Activated CD4-positive, alpha-beta memory T cell treated with anti-CD3 and anti-CD28 coated beads, Interleukin-2, amount 10 ng/mL, durations not matched to agents 7 days and 5 days (primary cell): ENCODE measurements at regions not wholly inside any gene's neighbourhood (a gene's known extent, or its start where the extent isn't known, plus 50 kb on each side); places are given as distances from the start of the nearest gene placed in this dataset.

Source experiments
- CTCF ChIA-PET: fragments of 350-600 bp; sonication (Branson Sonifier 250); formaldehyde crosslinking; loops from one replicate; lab custom pipeline; 2021; ENCODE audit warnings: antibody characterized with exemption, inconsistent platforms; lab: Charles Lee
- POLR2A ChIA-PET: fragments of 350-600 bp; sonication (Branson Sonifier 250); formaldehyde crosslinking; loops from one replicate; lab custom pipeline; 2021; ENCODE audit warnings: antibody characterized with exemption; lab: Charles Lee
- DNase-seq: peaks from one replicate; pipeline ENCODE4 v3.0.0-alpha.2; 2020
- H3K27ac Mint-ChIP-seq: one replicate; pipeline ENCODE4 v1.8.0; 2021; ENCODE audit warnings: mild to moderate bottlenecking, mixed read lengths
- H3K27me3 Mint-ChIP-seq: one replicate; pipeline ENCODE4 v1.8.0; 2021; ENCODE audit warnings: mixed read lengths
- H3K36me3 Mint-ChIP-seq: one replicate; pipeline ENCODE4 v1.8.0; 2021; ENCODE audit warnings: low read depth, mixed read lengths
- H3K4me1 Mint-ChIP-seq: one replicate; pipeline ENCODE4 v1.8.0; 2021; ENCODE audit warnings: mixed read lengths
- H3K4me3 Mint-ChIP-seq: one replicate; pipeline ENCODE4 v1.8.0; 2021; ENCODE audit warnings: mild to moderate bottlenecking, mixed read lengths
- H3K9me3 Mint-ChIP-seq: one replicate; pipeline ENCODE4 v1.8.0; 2021; ENCODE audit warnings: mixed read lengths

DNA sequence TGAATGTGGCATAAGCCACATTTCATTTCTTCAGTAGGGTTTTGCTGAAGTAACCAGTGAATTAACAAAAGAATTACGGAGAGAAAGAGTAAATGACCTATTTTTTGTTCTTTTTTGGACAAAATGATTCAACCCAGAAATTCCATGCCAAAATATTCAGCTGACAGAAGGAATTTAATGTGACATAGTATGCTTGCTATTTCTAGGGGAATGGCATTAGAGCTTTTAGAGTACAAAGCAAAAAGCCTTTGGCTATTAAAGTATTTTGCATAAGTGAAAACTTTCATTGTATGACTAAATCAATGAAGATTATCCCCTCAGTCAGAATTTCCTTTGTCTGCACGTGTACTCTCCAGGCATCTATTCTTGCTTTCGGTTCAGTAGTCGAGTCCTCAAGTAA is 465.3 kb downstream of the COG6 start:
- Mint-ChIP-seq H3K27ac (no peak overlapping the region), H3K36me3 (peaks cover 9% of the 10 kb centered on the region)
- CTCF ChIA-PET: no interaction called here

DNA sequence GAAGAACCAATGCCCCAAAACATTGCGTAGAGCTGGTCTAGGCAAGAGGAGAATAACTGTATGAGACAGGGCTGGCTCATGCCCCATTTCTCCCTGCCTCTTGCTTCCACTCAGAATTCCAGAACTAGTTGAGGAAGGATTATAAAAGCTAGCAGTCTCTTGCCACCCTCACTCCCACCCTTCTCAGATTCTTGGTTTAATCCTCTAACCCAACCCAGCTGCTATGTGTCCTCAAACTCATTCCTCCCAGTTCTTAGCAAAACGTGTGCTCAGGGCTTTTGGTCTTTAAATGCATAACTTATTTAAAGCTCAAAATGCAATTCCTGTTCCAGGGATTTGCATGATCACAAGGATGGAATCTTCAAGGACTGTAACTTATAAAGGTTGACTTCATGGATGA is 466.3 kb downstream of the COG6 start:
- DNase-seq: no peak
- peaks cover 14% of the 10 kb centered on the region for H3K4me1 Mint-ChIP-seq
- H3K9me3 Mint-ChIP-seq: peaks cover 12% of the 10 kb centered on the region
- H3K27me3 Mint-ChIP-seq: no peaks in the 10 kb centered on the region
- ChIA-PET POLR2A (no interaction called here), CTCF (no interaction called here)
- H3K27ac Mint-ChIP-seq: no peak overlapping the region
- H3K36me3 Mint-ChIP-seq: peaks cover 9% of the 10 kb centered on the region
- no peak overlapping the region for H3K4me3 Mint-ChIP-seq

More for the DNA sequence above, 465.3 kb downstream of the COG6 start:
- Mint-ChIP-seq H3K4me1 (peaks cover 17% of the 10 kb centered on the region), H3K27me3 (no peaks in the 10 kb centered on the region), H3K9me3 (peaks cover 12% of the 10 kb centered on the region), H3K4me3 (no peak overlapping the region)
- POLR2A ChIA-PET: no interaction called here
- DNase-seq: no peak

DNA sequence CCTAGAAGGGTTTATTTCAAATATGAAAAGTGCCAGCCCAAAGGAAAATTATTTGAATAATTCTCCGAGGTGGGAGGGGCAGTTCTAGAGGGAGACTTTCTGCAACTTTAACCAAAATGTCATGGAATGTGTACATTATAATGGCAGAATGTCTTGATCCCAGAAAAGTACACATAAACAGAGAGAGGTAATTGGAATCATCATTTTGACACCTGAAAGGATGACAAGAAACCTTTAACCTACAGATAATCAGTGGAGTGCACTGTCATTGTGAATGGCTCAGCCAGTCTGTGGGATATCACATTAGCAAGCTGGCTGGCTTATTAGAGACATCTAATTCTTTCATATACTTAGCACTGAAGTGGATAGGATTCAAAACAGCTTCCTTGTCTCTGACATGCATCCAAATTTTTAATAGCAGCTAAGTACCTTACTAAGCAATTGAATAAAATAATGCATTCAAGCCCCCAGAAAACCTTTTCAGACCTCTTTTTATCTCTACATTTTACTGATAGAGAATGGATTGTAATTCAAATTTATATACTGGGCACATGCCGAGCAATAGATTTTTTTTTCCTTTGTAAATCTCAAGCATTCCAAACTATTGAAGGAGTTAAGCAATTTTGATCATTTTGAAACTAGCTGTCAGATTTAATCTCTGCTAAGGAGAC is 468.6 kb downstream of the COG6 start:
- Mint-ChIP-seq H3K4me1 (peaks cover 22% of the 10 kb centered on the region), H3K4me3 (no peak overlapping the region), H3K36me3 (peaks cover 9% of the 10 kb centered on the region), H3K27ac (no peak overlapping the region), H3K27me3 (no peaks in the 10 kb centered on the region), H3K9me3 (peaks cover 15% of the 10 kb centered on the region)
- ChIA-PET POLR2A (interaction anchor here (0.8 kb wide), 1 partner anchor 28 kb away, joined by 3 read pairs; no protein-coding TSS in a partner anchor), CTCF (no interaction called here)
- DNase-seq: no peak

DNA sequence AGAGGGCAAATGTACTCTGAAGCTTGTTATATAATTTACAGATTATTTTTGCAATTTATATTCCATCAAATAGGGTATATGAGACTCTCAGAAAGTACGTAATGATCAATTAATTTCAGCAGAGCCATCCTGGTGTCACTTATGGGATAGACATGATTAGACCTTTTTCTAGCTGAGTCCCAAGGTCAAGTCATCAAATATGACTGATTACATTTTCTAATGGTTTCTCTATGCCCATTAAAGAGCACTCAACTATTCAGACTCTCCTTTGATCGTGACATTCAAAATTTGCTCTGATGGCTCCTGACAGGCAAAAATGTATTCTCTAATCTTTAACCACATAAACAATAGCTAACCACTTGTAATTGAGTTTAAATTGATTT is 469.2 kb downstream of the COG6 start:
- DNase-seq: no peak
- no peak overlapping the region for H3K4me3 Mint-ChIP-seq
- no peaks in the 10 kb centered on the region for H3K27me3 Mint-ChIP-seq
- peaks cover 9% of the 10 kb centered on the region for H3K36me3 Mint-ChIP-seq
- H3K4me1 Mint-ChIP-seq: peaks cover 22% of the 10 kb centered on the region
- peaks cover 9% of the 10 kb centered on the region for H3K9me3 Mint-ChIP-seq
- POLR2A ChIA-PET: interaction anchor here (0.8 kb wide), 1 partner anchor 29 kb away, joined by 3 read pairs; no protein-coding TSS in a partner anchor
- CTCF ChIA-PET: no interaction called here
- H3K27ac Mint-ChIP-seq: no peak overlapping the region

DNA sequence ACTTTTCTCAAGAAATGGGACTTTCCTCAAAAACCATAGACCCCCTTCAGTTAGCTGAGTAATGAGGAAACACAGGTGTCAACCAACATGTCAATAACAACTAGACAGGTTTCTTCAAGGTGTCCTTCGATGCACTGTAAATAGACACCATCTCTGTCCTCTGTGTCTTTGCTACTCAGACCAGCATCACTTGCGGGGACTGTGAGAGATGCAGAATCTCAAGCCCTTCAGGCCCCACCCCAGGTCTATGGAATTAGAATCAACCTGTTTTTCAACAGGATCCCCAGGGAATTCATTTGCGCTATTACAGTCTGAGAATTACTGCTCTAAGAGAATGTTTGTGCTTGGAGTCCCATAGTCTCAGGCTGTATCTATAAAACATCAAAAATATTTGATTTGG is 469.9 kb downstream of the COG6 start:
- CTCF ChIA-PET: interaction anchor here (0.7 kb wide), 1 partner anchor 1842 kb away, joined by 3 read pairs; no protein-coding TSS in a partner anchor
- H3K27me3 Mint-ChIP-seq: no peaks in the 10 kb centered on the region
- no peak for DNase-seq
- POLR2A ChIA-PET: no interaction called here
- peaks cover 15% of the 10 kb centered on the region for H3K36me3 Mint-ChIP-seq
- no peak overlapping the region for H3K4me3 Mint-ChIP-seq
- peaks cover 23% of the 10 kb centered on the region for H3K4me1 Mint-ChIP-seq
- H3K9me3 Mint-ChIP-seq: peaks cover 5% of the 10 kb centered on the region
- H3K27ac Mint-ChIP-seq: no peak overlapping the region

DNA sequence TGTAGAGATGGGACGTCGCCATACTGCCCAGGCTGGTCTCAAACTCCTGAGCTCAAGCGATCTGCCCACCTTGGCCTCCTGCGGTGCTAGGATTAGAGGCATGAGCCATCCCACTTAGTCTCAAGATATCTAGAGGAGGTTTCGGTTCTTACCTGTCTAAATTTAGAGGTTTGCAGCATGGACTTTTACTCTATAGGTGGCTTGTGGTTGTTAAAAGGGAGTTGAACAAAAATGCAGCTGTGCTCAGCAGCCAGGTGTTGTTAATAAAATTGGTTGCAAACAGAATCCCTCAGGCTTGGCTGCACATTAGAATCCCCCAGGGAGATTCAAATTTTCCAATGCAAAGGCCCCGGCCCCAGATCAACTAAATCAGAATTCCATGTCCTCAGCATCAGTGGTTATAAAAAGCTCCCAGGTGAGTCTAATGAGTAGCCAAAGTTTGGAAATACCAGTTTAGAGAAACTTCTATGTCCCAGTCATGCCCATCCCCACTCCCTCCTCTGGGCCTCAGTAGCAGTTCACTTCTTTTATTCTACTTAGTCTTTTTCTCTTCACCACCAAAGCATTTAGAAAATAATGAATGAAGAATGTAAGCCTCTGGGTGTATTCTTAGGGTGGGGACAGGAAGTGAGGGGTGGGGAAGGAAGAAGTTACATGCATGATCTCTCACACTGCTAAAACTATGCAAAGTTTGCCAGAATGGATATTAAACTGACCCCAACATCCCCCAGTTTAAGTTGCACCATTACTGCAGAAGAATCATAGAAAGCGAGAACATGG is 471.0 kb downstream of the COG6 start:
- ChIA-PET POLR2A (no interaction called here), CTCF (no interaction called here)
- Mint-ChIP-seq H3K4me3 (no peak overlapping the region), H3K9me3 (peaks cover 10% of the 10 kb centered on the region), H3K27ac (no peak overlapping the region), H3K36me3 (peaks cover 20% of the 10 kb centered on the region), H3K27me3 (no peaks in the 10 kb centered on the region), H3K4me1 (peaks cover 26% of the 10 kb centered on the region)
- DNase-seq: no peak

DNA sequence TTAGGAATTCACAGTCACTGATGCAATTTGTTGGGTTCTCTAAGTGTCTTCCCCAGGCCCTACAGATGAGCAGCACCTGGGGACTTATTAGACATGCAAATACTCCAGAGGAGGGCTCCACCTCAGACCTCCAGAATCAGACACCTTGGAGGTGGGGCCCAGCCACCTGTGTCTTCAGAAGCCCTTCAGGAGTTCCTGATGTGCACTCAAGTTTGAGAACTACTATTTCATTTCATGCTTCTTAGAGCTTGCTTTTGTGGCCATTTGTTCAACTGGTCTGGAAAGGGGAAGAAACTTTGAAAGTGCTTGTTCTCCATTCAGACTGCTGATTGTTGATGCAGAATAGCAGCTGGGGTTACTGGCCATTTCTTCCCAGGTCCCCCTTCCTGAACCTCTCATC is 472.0 kb downstream of the COG6 start:
- ChIA-PET CTCF (interaction anchor here (0.9 kb wide), 1 partner anchor 79 kb away, joined by 3 read pairs; no protein-coding TSS in a partner anchor), POLR2A (no interaction called here)
- Mint-ChIP-seq H3K9me3 (peaks cover 12% of the 10 kb centered on the region), H3K36me3 (peaks cover 22% of the 10 kb centered on the region), H3K4me1 (peaks cover 32% of the 10 kb centered on the region), H3K27me3 (no peaks in the 10 kb centered on the region), H3K27ac (no peak overlapping the region), H3K4me3 (no peak overlapping the region)
- no peak for DNase-seq

DNA sequence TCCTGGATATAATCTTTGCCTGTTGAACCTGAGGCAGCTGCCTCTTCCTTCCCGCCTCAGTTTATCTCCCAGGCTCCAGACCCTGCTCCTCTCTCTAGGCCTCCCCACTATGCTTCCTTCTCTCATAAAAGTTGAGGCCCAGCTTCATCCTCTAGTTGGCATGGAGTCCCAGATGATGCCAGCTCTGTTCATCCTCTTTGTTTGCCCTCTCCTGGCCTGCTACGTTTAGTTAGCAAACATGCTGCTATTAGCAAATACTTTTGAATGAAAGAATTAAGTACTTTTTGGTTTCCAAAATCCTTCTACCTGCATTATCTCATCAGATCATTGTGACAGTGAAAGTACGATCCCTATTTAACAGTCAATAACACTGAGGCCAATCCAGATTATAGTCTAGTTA is 472.5 kb downstream of the COG6 start:
- Mint-ChIP-seq H3K27ac (no peak overlapping the region), H3K27me3 (no peaks in the 10 kb centered on the region), H3K4me1 (peaks cover 37% of the 10 kb centered on the region), H3K4me3 (no peak overlapping the region), H3K9me3 (peaks cover 9% of the 10 kb centered on the region), H3K36me3 (peaks cover 22% of the 10 kb centered on the region)
- ChIA-PET CTCF (interaction anchor here (0.9 kb wide), 1 partner anchor 79 kb away, joined by 3 read pairs; no protein-coding TSS in a partner anchor), POLR2A (no interaction called here)
- DNase-seq: no peak

DNA sequence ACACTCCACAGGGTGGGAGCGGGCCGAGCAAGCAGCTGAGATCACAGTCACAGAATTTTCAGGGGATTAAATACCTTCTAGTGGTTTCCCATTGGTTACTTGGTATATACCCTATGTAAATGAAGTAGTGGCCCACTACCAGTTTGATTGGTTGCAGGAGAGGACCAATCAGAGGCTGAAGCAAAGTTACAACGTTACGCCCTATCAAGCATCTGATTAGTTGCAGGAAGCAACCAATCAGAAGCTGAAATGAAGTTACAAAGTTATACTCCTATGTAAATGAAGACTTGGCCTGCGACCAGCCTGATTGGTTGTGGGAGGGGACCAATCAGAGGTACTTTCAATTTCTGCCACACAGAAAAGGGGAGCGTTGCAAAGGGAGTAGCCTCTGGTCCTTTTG is 474.0 kb downstream of the COG6 start:
- no peak overlapping the region for H3K4me3 Mint-ChIP-seq
- H3K9me3 Mint-ChIP-seq: peaks cover 9% of the 10 kb centered on the region
- POLR2A ChIA-PET: interaction anchor here (1.2 kb wide), 1 partner anchor 61 kb away, joined by 3 read pairs; no protein-coding TSS in a partner anchor
- H3K27me3 Mint-ChIP-seq: no peaks in the 10 kb centered on the region
- H3K27ac Mint-ChIP-seq: no peak overlapping the region
- no peak for DNase-seq
- H3K36me3 Mint-ChIP-seq: peaks cover 22% of the 10 kb centered on the region
- CTCF ChIA-PET: no interaction called here
- H3K4me1 Mint-ChIP-seq: peaks cover 37% of the 10 kb centered on the region

DNA sequence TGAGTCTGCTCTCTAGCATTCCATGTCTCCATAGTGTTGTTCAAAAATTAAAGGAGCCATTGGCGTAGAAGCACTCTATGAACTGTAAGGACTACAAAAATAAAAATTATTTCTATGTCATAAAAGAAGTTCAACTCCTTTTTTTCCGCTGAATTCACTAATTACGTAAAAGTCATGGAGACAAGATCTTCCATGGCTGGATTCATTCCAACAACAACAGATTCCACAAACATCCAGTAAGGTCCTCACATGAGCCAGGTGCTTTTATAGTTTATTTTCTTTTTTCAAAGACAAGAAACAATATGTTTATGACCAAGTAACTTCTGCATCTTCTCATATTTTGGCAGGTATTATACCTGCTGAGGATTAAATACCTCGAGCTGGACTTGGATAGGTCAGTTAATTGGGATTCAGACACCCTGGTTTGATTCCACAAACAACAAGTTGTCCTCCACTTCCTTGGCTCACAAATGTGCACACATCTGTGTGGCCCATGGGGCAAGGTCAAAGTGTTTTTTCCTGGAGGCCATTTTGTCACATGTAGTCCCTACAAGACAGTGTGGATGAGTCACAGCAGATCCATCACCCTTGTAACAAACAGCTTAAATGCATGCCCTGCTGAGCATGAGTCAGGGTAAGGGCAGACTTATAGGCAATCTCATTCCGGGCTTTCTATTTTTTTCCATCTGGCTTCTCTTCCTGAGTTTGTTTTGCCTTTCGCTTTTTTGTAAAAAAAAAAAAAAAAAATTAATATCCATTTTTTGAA is 475.6 kb downstream of the COG6 start:
- Mint-ChIP-seq H3K9me3 (peaks cover 9% of the 10 kb centered on the region), H3K27ac (peak overlapping the region; percentile 13), H3K4me1 (peaks cover 35% of the 10 kb centered on the region), H3K4me3 (no peak overlapping the region), H3K27me3 (no peaks in the 10 kb centered on the region), H3K36me3 (peaks cover 22% of the 10 kb centered on the region)
- no peak for DNase-seq
- CTCF ChIA-PET: interaction anchor here (0.7 kb wide), 1 partner anchor 250 kb away, joined by 3 read pairs; no protein-coding TSS in a partner anchor
- POLR2A ChIA-PET: no interaction called here

DNA sequence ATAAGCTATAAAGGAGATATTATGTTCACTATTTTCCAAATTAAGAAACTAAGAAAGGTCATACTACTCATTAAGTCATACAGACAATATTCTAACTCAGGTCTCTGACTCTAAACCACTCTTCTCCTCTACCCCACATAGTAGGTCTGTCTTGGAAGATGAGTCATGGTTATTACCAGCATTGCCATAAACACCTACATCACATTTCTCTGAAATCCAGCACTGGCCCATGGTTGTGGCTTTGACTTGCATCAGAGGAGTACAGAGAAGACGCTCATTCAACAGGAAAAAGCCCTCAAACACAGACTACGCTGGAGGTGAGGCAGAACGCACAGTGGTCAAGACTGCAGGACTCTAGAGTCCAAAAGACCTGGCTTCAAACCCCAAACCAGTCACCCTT is 476.8 kb downstream of the COG6 start:
- Mint-ChIP-seq H3K27me3 (no peaks in the 10 kb centered on the region), H3K4me1 (peaks cover 27% of the 10 kb centered on the region), H3K9me3 (peaks cover 9% of the 10 kb centered on the region), H3K4me3 (no peak overlapping the region), H3K36me3 (peaks cover 22% of the 10 kb centered on the region), H3K27ac (peak overlapping the region; percentile 21)
- CTCF ChIA-PET: no interaction called here
- DNase-seq: peak; percentile 57
- POLR2A ChIA-PET: no interaction called here

DNA sequence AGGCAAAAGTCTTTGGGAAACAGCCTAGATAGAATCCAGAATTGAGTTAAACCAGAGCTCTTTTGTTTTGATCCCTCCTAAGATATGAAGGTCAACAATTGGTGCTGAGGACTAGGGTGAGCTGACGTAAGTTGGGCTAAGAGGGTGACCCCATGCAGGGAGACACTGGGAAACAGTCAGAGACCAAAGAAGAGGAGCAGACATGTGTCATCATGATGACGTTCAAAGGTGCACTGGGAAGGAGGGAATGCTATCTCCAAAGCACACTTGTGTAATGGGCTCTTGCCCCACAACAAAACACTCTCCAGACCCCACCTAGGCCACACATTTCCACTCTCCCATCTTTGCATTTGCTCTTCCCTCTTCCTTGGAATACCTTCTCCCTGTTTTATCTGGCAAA is 481.4 kb downstream of the COG6 start:
- Mint-ChIP-seq H3K27ac (no peak overlapping the region), H3K4me3 (no peak overlapping the region), H3K4me1 (peaks cover 12% of the 10 kb centered on the region), H3K9me3 (peaks cover under 1% of the 10 kb centered on the region), H3K36me3 (peaks cover under 1% of the 10 kb centered on the region), H3K27me3 (no peaks in the 10 kb centered on the region)
- DNase-seq: no peak
- POLR2A ChIA-PET: no interaction called here
- CTCF ChIA-PET: interaction anchor here (0.7 kb wide), 1 partner anchor 68 kb away, joined by 3 read pairs; no protein-coding TSS in a partner anchor

DNA sequence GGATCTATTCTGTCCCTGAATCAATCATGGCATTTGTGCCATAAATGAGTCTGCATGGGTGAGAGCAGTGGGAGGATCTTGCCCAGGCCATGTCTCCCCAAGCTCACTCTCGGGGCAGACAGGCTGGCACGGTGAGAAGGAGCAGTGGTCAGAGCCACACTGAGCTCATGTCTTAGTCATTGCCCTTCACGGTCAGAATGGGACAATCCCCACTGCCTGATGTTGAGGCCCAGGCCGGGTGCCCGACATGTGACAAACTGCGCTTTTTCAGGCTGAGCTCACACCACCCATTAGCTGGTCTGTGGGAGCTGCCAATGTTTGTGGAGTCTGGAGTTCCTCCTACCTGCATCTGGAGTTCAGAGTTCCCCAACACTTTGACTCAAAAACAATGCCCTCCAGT is 481.9 kb downstream of the COG6 start:
- ChIA-PET POLR2A (no interaction called here), CTCF (interaction anchor here (0.7 kb wide), 1 partner anchor 69 kb away, joined by 3 read pairs; no protein-coding TSS in a partner anchor)
- Mint-ChIP-seq H3K9me3 (no peaks in the 10 kb centered on the region), H3K36me3 (no peaks in the 10 kb centered on the region), H3K27me3 (no peaks in the 10 kb centered on the region), H3K4me1 (peaks cover 8% of the 10 kb centered on the region), H3K4me3 (no peak overlapping the region), H3K27ac (no peak overlapping the region)
- DNase-seq: no peak
